Activated CD4-positive, alpha-beta memory T cell treated with anti-CD3 and anti-CD28 coated beads for 36 hours (primary cell): ENCODE measurements at regions not wholly inside any gene's neighbourhood (a gene's known extent, or its start where the extent isn't known, plus 50 kb on each side); places are given as distances from the start of the nearest gene placed in this dataset.
"Not testable (repeated sequence)": the region's sequence is repeated elsewhere in the genome, so short reads cannot be mapped to it uniquely, and the experiment has no call there.

ENCODE experiments used
- CTCF ChIA-PET: fragments of 350-600 bp; sonication (Branson Sonifier 250); formaldehyde crosslinking; loops from one replicate; lab custom pipeline; 2021; ENCODE audit warnings: antibody characterized with exemption, inconsistent platforms; lab: Charles Lee
- POLR2A ChIA-PET: fragments of 350-600 bp; sonication (Branson Sonifier 250); formaldehyde crosslinking; loops from one replicate; lab custom pipeline; 2021; ENCODE audit warnings: antibody characterized with exemption; lab: Charles Lee
- DNase-seq: peaks from one replicate; pipeline ENCODE4 v3.0.0-alpha.2; 2020
- H3K27ac Mint-ChIP-seq: one replicate; pipeline ENCODE4 v1.8.0; 2021; ENCODE audit warnings: mixed read lengths
- H3K27me3 Mint-ChIP-seq: one replicate; pipeline ENCODE4 v1.8.0; 2021; ENCODE audit warnings: mixed read lengths
- H3K36me3 Mint-ChIP-seq: one replicate; pipeline ENCODE4 v1.8.0; 2021; ENCODE audit warnings: mixed read lengths
- H3K4me1 Mint-ChIP-seq: one replicate; pipeline ENCODE4 v1.8.0; 2021; ENCODE audit warnings: low read depth, mixed read lengths
- H3K4me3 Mint-ChIP-seq: one replicate; pipeline ENCODE4 v1.8.0; 2021; ENCODE audit warnings: mild to moderate bottlenecking, mixed read lengths
- H3K9me3 Mint-ChIP-seq: one replicate; pipeline ENCODE4 v1.8.0; 2021; ENCODE audit warnings: mixed read lengths
- intact Hi-C: fragments of 100-400 bp; cut with micrococcal nuclease; formaldehyde crosslinking; loops from one replicate; pipeline ENCODE4 v1.15.1; 2023

- no peak overlapping the region for H3K27ac Mint-ChIP-seq
- H3K9me3 Mint-ChIP-seq, result no peaks in the 10 kb centered on the region
- POLR2A ChIA-PET, result no interaction called here
- intact Hi-C loops, result no loop called here
- no peak for DNase-seq
- peaks cover 1% of the 10 kb centered on the region for H3K27me3 Mint-ChIP-seq
- no peaks in the 10 kb centered on the region for H3K4me1 Mint-ChIP-seq
- CTCF ChIA-PET, result no interaction called here
- no peaks in the 10 kb centered on the region for H3K36me3 Mint-ChIP-seq
- no peak overlapping the region for H3K4me3 Mint-ChIP-seq
Measured at GRCh38 chr2:138364554-138365162, 136.9 kb upstream of the SPOPL start.

- Mint-ChIP-seq H3K4me3 (no peak overlapping the region), H3K27me3 (peaks cover 1% of the 10 kb centered on the region), H3K4me1 (no peaks in the 10 kb centered on the region), H3K36me3 (no peaks in the 10 kb centered on the region), H3K27ac (no peak overlapping the region), H3K9me3 (no peaks in the 10 kb centered on the region)
- ChIA-PET POLR2A (no interaction called here), CTCF (no interaction called here)
- no peak for DNase-seq
- intact Hi-C loops, result no loop called here
Measured at GRCh38 chr2:138365581-138365980, 136.0 kb upstream of the SPOPL start.

- Mint-ChIP-seq H3K36me3 (no peaks in the 10 kb centered on the region), H3K27ac (no peak overlapping the region), H3K4me1 (no peaks in the 10 kb centered on the region), H3K9me3 (no peaks in the 10 kb centered on the region), H3K27me3 (peaks cover 1% of the 10 kb centered on the region), H3K4me3 (no peak overlapping the region)
- DNase-seq, result no peak
- CTCF ChIA-PET, result no interaction called here
- POLR2A ChIA-PET, result no interaction called here
- intact Hi-C loops, result loop anchor here (5.0 kb wide), 1 partner anchor 503 kb away; no protein-coding TSS in a partner anchor
Measured at GRCh38 chr2:138369856-138370255, 131.7 kb upstream of the SPOPL start.

GRCh38 chr2:138373993-138374408 lies 127.6 kb upstream of the SPOPL start:
- H3K27me3 Mint-ChIP-seq, result peaks cover under 1% of the 10 kb centered on the region
- CTCF ChIA-PET, result interaction anchor here (0.7 to 1.3 kb wide), 2 partner anchors 107 to 508 kb away, joined by 3 to 4 read pairs; no protein-coding TSS in a partner anchor
- H3K36me3 Mint-ChIP-seq, result no peaks in the 10 kb centered on the region
- POLR2A ChIA-PET, result no interaction called here
- DNase-seq, result no peak
- H3K27ac Mint-ChIP-seq, result no peak overlapping the region
- H3K9me3 Mint-ChIP-seq, result no peaks in the 10 kb centered on the region
- H3K4me3 Mint-ChIP-seq, result no peak overlapping the region
- no peaks in the 10 kb centered on the region for H3K4me1 Mint-ChIP-seq
- intact Hi-C loops, result loop anchor here (1.0 to 5.0 kb wide), 2 partner anchors 453 to 507 kb away; no protein-coding TSS in a partner anchor

GRCh38 chr2:138381373-138381772 lies 120.2 kb upstream of the SPOPL start:
- intact Hi-C loops, result no loop called here
- DNase-seq, result no peak
- CTCF ChIA-PET, result no interaction called here
- Mint-ChIP-seq H3K36me3 (no peaks in the 10 kb centered on the region), H3K27ac (no peak overlapping the region), H3K4me3 (no peak overlapping the region), H3K9me3 (peaks cover 5% of the 10 kb centered on the region), H3K27me3 (no peaks in the 10 kb centered on the region), H3K4me1 (no peaks in the 10 kb centered on the region)
- POLR2A ChIA-PET, result no interaction called here

GRCh38 chr2:138382672-138383071 lies 118.9 kb upstream of the SPOPL start:
- CTCF ChIA-PET, result no interaction called here

GRCh38 chr2:138386191-138386590 lies 115.4 kb upstream of the SPOPL start:
- H3K4me1 Mint-ChIP-seq, DNase-seq, POLR2A ChIA-PET, intact Hi-C loops, H3K9me3 Mint-ChIP-seq, H3K36me3 Mint-ChIP-seq, H3K4me3 Mint-ChIP-seq, H3K27me3 Mint-ChIP-seq, H3K27ac Mint-ChIP-seq: not testable (repeated sequence)
- CTCF ChIA-PET, result interaction anchor here (0.7 kb wide), 1 partner anchor 221 kb away, joined by 3 read pairs; no protein-coding TSS in a partner anchor

More at GRCh38 chr2:138382672-138383071, 118.9 kb upstream of the SPOPL start:
- no peaks in the 10 kb centered on the region for H3K36me3 Mint-ChIP-seq
- no peak for DNase-seq
- POLR2A ChIA-PET, result no interaction called here
- H3K4me1 Mint-ChIP-seq, result no peaks in the 10 kb centered on the region
- peaks cover 5% of the 10 kb centered on the region for H3K9me3 Mint-ChIP-seq
- no peaks in the 10 kb centered on the region for H3K27me3 Mint-ChIP-seq
- H3K4me3 Mint-ChIP-seq, result no peak overlapping the region
- H3K27ac Mint-ChIP-seq, result no peak overlapping the region
- intact Hi-C loops, result no loop called here

GRCh38 chr2:138389063-138389462 lies 112.5 kb upstream of the SPOPL start:
- ChIA-PET POLR2A (no interaction called here), CTCF (no interaction called here)
- Mint-ChIP-seq H3K9me3 (no peaks in the 10 kb centered on the region), H3K27ac (no peak overlapping the region), H3K36me3 (no peaks in the 10 kb centered on the region), H3K27me3 (no peaks in the 10 kb centered on the region), H3K4me3 (no peak overlapping the region), H3K4me1 (no peaks in the 10 kb centered on the region)
- intact Hi-C loops, result no loop called here
- no peak for DNase-seq

GRCh38 chr2:138390316-138390945 lies 111.1 kb upstream of the SPOPL start:
- no peaks in the 10 kb centered on the region for H3K4me1 Mint-ChIP-seq
- H3K9me3 Mint-ChIP-seq, result no peaks in the 10 kb centered on the region
- CTCF ChIA-PET, result no interaction called here
- no peaks in the 10 kb centered on the region for H3K36me3 Mint-ChIP-seq
- no peaks in the 10 kb centered on the region for H3K27me3 Mint-ChIP-seq
- DNase-seq, result no peak
- intact Hi-C loops, result no loop called here
- no peak overlapping the region for H3K4me3 Mint-ChIP-seq
- POLR2A ChIA-PET, result no interaction called here
- H3K27ac Mint-ChIP-seq, result no peak overlapping the region

- no peaks in the 10 kb centered on the region for H3K36me3 Mint-ChIP-seq
- intact Hi-C loops, result no loop called here
- H3K4me3 Mint-ChIP-seq, result no peak overlapping the region
- no peaks in the 10 kb centered on the region for H3K27me3 Mint-ChIP-seq
- peaks cover under 1% of the 10 kb centered on the region for H3K9me3 Mint-ChIP-seq
- H3K4me1 Mint-ChIP-seq, result no peaks in the 10 kb centered on the region
- CTCF ChIA-PET, result no interaction called here
- DNase-seq, result no peak
- H3K27ac Mint-ChIP-seq, result no peak overlapping the region
- POLR2A ChIA-PET, result no interaction called here
Measured at GRCh38 chr2:138391946-138392345, 109.6 kb upstream of the SPOPL start.

GRCh38 chr2:138395565-138396306 lies 105.8 kb upstream of the SPOPL start:
- no peak for DNase-seq
- CTCF ChIA-PET, result no interaction called here
- intact Hi-C loops, result no loop called here
- Mint-ChIP-seq H3K27ac (no peak overlapping the region), H3K4me3 (no peak overlapping the region), H3K9me3 (peaks cover 13% of the 10 kb centered on the region), H3K27me3 (no peaks in the 10 kb centered on the region), H3K4me1 (no peaks in the 10 kb centered on the region), H3K36me3 (no peaks in the 10 kb centered on the region)
- POLR2A ChIA-PET, result no interaction called here

- no peak overlapping the region for H3K27ac Mint-ChIP-seq
- intact Hi-C loops, result no loop called here
- peaks cover 22% of the 10 kb centered on the region for H3K9me3 Mint-ChIP-seq
- H3K4me1 Mint-ChIP-seq, result no peaks in the 10 kb centered on the region
- H3K36me3 Mint-ChIP-seq, result no peaks in the 10 kb centered on the region
- H3K4me3 Mint-ChIP-seq, result no peak overlapping the region
- H3K27me3 Mint-ChIP-seq, result no peaks in the 10 kb centered on the region
- POLR2A ChIA-PET, result no interaction called here
- DNase-seq, result no peak
- CTCF ChIA-PET, result no interaction called here
Measured at GRCh38 chr2:138396843-138397242, 104.7 kb upstream of the SPOPL start.
